Smooth muscle cell (in vitro differentiated cells): ENCODE measurements at regions not wholly inside any gene's neighbourhood (a gene's known extent, or its start where the extent isn't known, plus 50 kb on each side); places are given as distances from the start of the nearest gene placed in this dataset.

ENCODE experiments used
- DNase-seq: peaks from one replicate; lab custom pipeline; 2025; ENCODE audit not compliant: unreplicated experiment; lab: John Stamatoyannopoulos, UW
- H2AFZ ChIP-seq: fragments of 200-600 bp; sonication (generic); 2 replicates; pipeline ENCODE4 v1.6.0; 2016; ENCODE audit warnings: antibody characterized with exemption, low read depth, mild to moderate bottlenecking
- H3F3A ChIP-seq: fragments of 200-600 bp; sonication (generic); 2 replicates; pipeline ENCODE4 v1.6.0; 2017; ENCODE audit warnings: antibody characterized with exemption, low read depth
- H3K27ac ChIP-seq: fragments of 200-600 bp; sonication (generic); 2 replicates; pipeline ENCODE4 v1.5.1; 2016; ENCODE audit warnings: low read depth, mild to moderate bottlenecking
- H3K27me3 ChIP-seq: fragments of 200-600 bp; sonication (generic); 2 replicates; pipeline ENCODE4 v1.6.1; 2016; ENCODE audit warnings: low read depth, mild to moderate bottlenecking
- H3K36me3 ChIP-seq: fragments of 200-600 bp; sonication (generic); 2 replicates; pipeline ENCODE4 v1.5.1; 2016; ENCODE audit warnings: low read depth
- H3K4me1 ChIP-seq: fragments of 200-600 bp; sonication (generic); 2 replicates; pipeline ENCODE4 v1.5.1; 2016; ENCODE audit warnings: low read depth
- H3K4me2 ChIP-seq: fragments of 200-600 bp; sonication (generic); 2 replicates; pipeline ENCODE4 v1.6.0; 2016; ENCODE audit warnings: mild to moderate bottlenecking
- H3K4me3 ChIP-seq: fragments of 200-600 bp; sonication (generic); 2 replicates; pipeline ENCODE4 v1.5.1; 2016; ENCODE audit warnings: mild to moderate bottlenecking
- H3K79me2 ChIP-seq: fragments of 200-600 bp; sonication (generic); 2 replicates; pipeline ENCODE4 v1.6.0; 2016; ENCODE audit warnings: low read depth, mild to moderate bottlenecking
- H3K9ac ChIP-seq: fragments of 200-600 bp; sonication (generic); 2 replicates; pipeline ENCODE4 v1.6.0; 2016; ENCODE audit warnings: low read depth
- H3K9me3 ChIP-seq: fragments of 200-600 bp; sonication (generic); replicated peaks from 2 replicates; pipeline ENCODE4 v1.5.1; 2016; ENCODE audit warnings: low read depth
- H4K20me1 ChIP-seq: fragments of 200-600 bp; sonication (generic); 2 replicates; pipeline ENCODE4 v1.6.0; 2016; ENCODE audit warnings: low read depth
- CTCF ChIP-seq: fragments of 200-600 bp; sonication (generic); IDR thresholded peaks from 2 replicates; pipeline ENCODE4 v1.5.1; 2017; ENCODE audit warnings: borderline replicate concordance, mild to moderate bottlenecking, antibody characterized with exemption; ENCODE audit not compliant: insufficient read depth, poor library complexity, severe bottlenecking
- WGBS: methylation state at CpG from one replicate; pipeline ENCODE4 v1.1.7; 2016; ENCODE audit warnings: low lambda C conversion rate; 5-methylcytosine and 5-hydroxymethylcytosine counted together

- Histone ChIP-seq H3K9me3 (no peaks in the 10 kb centered on the region), H4K20me1 (no peaks in the 10 kb centered on the region), H3K9ac (no peak overlapping the region), H3K36me3 (no peaks in the 10 kb centered on the region), H2AFZ (no peak overlapping the region), H3K4me2 (no peak overlapping the region), H3F3A (no peaks in the 10 kb centered on the region), H3K27me3 (peaks cover 20% of the 10 kb centered on the region), H3K79me2 (no peaks in the 10 kb centered on the region), H3K4me3 (no peak overlapping the region), H3K4me1 (no peaks in the 10 kb centered on the region), H3K27ac (no peak overlapping the region)
- WGBS = 62% methylated on average over 4 of the region's 4 CpGs
- no peak for TF ChIP-seq CTCF
- no peak for DNase-seq
These were observed 286.2 kb downstream of the TFAP2A start for GRCh38 chr6:10128721-10129120.

GRCh38 chr6:10122164-10122563 is 292.7 kb downstream of the TFAP2A start:
- Histone ChIP-seq H3K27me3 (peaks cover 45% of the 10 kb centered on the region), H2AFZ (no peak overlapping the region), H3K9ac (no peak overlapping the region), H3K4me3 (no peak overlapping the region), H4K20me1 (no peaks in the 10 kb centered on the region), H3K36me3 (no peaks in the 10 kb centered on the region), H3F3A (no peaks in the 10 kb centered on the region), H3K4me1 (no peaks in the 10 kb centered on the region), H3K4me2 (no peak overlapping the region), H3K79me2 (no peaks in the 10 kb centered on the region), H3K27ac (no peak overlapping the region), H3K9me3 (no peaks in the 10 kb centered on the region)
- DNase-seq = no peak
- 94% methylated on average over 1 of the region's 1 CpG for WGBS
- no peak for TF ChIP-seq CTCF

GRCh38 chr6:10112871-10113549 is 301.9 kb downstream of the TFAP2A start:
- H4K20me1 ChIP-seq = no peaks in the 10 kb centered on the region
- H2AFZ ChIP-seq = no peak overlapping the region
- peaks cover 48% of the 10 kb centered on the region for H3K27me3 ChIP-seq
- H3K79me2 ChIP-seq = no peaks in the 10 kb centered on the region
- H3K27ac ChIP-seq = no peak overlapping the region
- H3K36me3 ChIP-seq = no peaks in the 10 kb centered on the region
- WGBS = 28% methylated on average over 28 of the region's 28 CpGs
- no peak for DNase-seq
- H3K9me3 ChIP-seq = no peaks in the 10 kb centered on the region
- H3F3A ChIP-seq = no peaks in the 10 kb centered on the region
- no peak overlapping the region for H3K9ac ChIP-seq
- no peaks in the 10 kb centered on the region for H3K4me1 ChIP-seq
- no peak for TF ChIP-seq CTCF
- peak overlapping the region; percentile 32 for H3K4me2 ChIP-seq
- H3K4me3 ChIP-seq = no peak overlapping the region

- H3K27ac ChIP-seq = no peak overlapping the region
- no peaks in the 10 kb centered on the region for H3K79me2 ChIP-seq
- H3K36me3 ChIP-seq = no peaks in the 10 kb centered on the region
- no peaks in the 10 kb centered on the region for H3K9me3 ChIP-seq
- no peak overlapping the region for H2AFZ ChIP-seq
- H3K27me3 ChIP-seq = peaks cover 48% of the 10 kb centered on the region
- no peaks in the 10 kb centered on the region for H4K20me1 ChIP-seq
- DNase-seq = no peak
- no peak overlapping the region for H3K4me2 ChIP-seq
- WGBS = 97% methylated on average over 7 of the region's 7 CpGs
- H3K9ac ChIP-seq = no peak overlapping the region
- TF ChIP-seq CTCF = no peak
- H3K4me3 ChIP-seq = no peak overlapping the region
- no peaks in the 10 kb centered on the region for H3K4me1 ChIP-seq
- H3F3A ChIP-seq = no peaks in the 10 kb centered on the region
These were observed 302.9 kb downstream of the TFAP2A start for GRCh38 chr6:10111975-10112374.
